Neural cell (in vitro differentiated cells): ENCODE measurements at regions not wholly inside any gene's neighbourhood (a gene's known extent, or its start where the extent isn't known, plus 50 kb on each side); places are given as distances from the start of the nearest gene placed in this dataset.

Experiments used
- CTCF ChIP-seq: fragments of 450-650 bp; IDR thresholded peaks from 2 replicates; pipeline ENCODE4 v1.5.1; 2014; ENCODE audit warnings: antibody characterized with exemption, mild to moderate bottlenecking, moderate library complexity; ENCODE audit not compliant: poor library complexity, severe bottlenecking
- EP300 ChIP-seq: fragments of 450-650 bp; conservative IDR thresholded peaks from 2 replicates; pipeline ENCODE4 v1.6.1; 2014; ENCODE audit warnings: antibody characterized with exemption, mild to moderate bottlenecking, moderate library complexity; ENCODE audit not compliant: poor library complexity, severe bottlenecking
- POLR2AphosphoS5 ChIP-seq: IDR thresholded peaks from 2 replicates; pipeline ENCODE4 v1.6.1; 2012
- REST ChIP-seq: IDR thresholded peaks from 2 replicates; pipeline ENCODE4 v1.6.1; 2012; ENCODE audit warnings: borderline replicate concordance
- TAF1 ChIP-seq: IDR thresholded peaks from 2 replicates; pipeline ENCODE4 v1.6.1; 2012; ENCODE audit warnings: low read depth

DNA sequence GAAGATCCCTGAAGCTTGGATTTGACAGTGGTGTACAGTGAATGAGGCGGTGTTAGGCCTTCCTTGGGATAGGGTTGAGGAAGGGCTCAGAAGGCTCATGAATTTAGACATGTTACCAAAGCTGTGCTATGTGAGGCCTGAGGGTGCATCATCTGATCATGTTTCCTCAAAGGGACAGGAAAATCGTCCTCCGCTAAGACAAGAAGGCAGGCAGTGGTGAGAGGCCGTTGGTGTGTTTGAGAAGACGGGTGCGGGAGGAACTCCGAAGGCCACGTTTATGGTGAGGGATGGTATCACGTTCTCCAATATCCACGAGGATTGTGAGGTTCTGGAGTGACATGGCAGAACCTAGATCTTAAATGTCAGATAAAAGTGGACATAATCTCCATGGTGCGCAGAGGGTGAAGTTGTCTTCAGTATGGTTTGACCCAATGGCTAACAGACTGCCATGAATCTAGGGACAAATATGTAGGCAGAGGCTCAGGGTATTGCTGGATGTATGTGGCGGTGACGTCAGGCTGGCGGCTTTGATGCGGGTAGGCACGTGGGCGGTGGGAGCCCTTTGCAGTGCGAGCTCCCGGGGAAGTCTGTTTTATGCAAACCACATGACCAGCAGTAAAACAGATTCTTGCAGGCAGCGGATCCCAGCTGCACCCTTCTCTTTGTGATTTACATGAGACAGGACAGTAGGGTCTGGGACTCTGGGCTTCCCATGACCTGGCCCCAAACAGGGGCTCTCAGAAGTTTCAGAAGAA, 242.3 kb upstream of the B3GAT1 start:
- no peak for TF ChIP-seq POLR2AphosphoS5
- TF ChIP-seq EP300 = no peak
- TF ChIP-seq REST = no peak
- TF ChIP-seq CTCF = no peak
- no peak for TF ChIP-seq TAF1
